Astrocyte of the spinal cord (primary cell): ENCODE measurements at regions not wholly inside any gene's neighbourhood (a gene's known extent, or its start where the extent isn't known, plus 50 kb on each side); places are given as distances from the start of the nearest gene placed in this dataset.
A peak's percentile ranks its signal among the peaks of the same experiment; 100 is the strongest.

Experiments
- DNase-seq: peaks from one replicate; pipeline ENCODE4 v3.0.0; 2011; ENCODE audit warnings: low read depth, low spot score
- H3K4me3 ChIP-seq: 2 replicates; pipeline ENCODE4 v1.5.1; 2011; ENCODE audit warnings: low read depth, mild to moderate bottlenecking, low read length, moderate library complexity
- in situ Hi-C: cut with HindIII; loops from 2 replicates; pipeline ENCODE4 v1.10.0; 2017; ENCODE audit warnings: low sequenced_read_pairs
- TF ChIP-seq, protein P1 (sequence below): IDR thresholded peaks from 2 replicates; pipeline ENCODE4 v1.5.1; 2012; ENCODE audit warnings: low read depth, mild to moderate bottlenecking, low read length, inconsistent platforms

DNA sequence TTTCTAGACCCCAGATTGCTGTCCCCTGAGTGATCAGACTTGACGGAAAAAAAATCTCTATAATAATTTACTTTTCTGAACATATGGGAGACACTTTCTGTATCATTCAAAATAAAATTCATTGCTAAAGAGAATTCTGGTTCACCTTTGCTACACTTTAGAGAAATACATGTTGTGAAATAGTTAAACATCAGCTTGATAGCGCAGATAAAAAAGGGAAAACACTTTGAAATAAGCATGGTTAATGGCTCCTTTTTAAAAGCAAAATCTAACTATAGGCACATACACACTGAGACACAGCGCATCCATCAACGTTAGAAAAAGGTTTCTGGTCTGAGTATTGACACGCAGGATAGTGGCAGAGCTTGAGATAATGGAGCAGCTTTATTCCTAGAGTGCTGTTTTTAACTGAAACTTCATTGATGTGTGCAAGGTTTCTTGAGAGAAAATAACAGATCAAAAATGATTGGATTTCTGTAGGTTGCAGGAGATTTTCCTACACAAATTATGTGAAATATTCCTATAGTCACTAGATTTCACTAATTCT is 341.2 kb downstream of the MZT1 start:
- in situ Hi-C loops: no loop called here
- no peak for DNase-seq
- no peak overlapping the region for H3K4me3 ChIP-seq
- TF ChIP-seq, protein P1, sequence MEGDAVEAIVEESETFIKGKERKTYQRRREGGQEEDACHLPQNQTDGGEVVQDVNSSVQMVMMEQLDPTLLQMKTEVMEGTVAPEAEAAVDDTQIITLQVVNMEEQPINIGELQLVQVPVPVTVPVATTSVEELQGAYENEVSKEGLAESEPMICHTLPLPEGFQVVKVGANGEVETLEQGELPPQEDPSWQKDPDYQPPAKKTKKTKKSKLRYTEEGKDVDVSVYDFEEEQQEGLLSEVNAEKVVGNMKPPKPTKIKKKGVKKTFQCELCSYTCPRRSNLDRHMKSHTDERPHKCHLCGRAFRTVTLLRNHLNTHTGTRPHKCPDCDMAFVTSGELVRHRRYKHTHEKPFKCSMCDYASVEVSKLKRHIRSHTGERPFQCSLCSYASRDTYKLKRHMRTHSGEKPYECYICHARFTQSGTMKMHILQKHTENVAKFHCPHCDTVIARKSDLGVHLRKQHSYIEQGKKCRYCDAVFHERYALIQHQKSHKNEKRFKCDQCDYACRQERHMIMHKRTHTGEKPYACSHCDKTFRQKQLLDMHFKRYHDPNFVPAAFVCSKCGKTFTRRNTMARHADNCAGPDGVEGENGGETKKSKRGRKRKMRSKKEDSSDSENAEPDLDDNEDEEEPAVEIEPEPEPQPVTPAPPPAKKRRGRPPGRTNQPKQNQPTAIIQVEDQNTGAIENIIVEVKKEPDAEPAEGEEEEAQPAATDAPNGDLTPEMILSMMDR: no peak

DNA sequence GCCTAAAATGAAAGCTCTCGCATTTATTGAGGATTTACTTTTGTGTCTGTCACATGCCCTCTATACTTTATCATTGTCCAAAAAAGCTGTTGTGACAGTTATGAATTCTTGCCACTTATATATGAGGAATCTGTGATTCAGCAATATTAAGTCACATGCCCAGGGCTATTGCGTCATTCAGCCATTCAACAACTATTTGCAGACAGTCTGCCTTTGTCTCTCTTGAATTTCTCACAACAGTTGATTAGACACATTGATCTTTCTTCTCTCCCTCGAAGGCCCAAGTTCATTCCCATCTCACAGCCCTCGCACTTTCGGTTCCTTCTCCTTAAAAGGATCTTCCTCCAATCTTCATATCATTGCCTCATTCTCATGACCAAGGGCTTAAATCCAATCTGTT is 342.6 kb downstream of the MZT1 start:
- H3K4me3 ChIP-seq: no peak overlapping the region
- TF ChIP-seq, protein P1: no peak
- in situ Hi-C loops: no loop called here
- DNase-seq: peak; percentile 4

DNA sequence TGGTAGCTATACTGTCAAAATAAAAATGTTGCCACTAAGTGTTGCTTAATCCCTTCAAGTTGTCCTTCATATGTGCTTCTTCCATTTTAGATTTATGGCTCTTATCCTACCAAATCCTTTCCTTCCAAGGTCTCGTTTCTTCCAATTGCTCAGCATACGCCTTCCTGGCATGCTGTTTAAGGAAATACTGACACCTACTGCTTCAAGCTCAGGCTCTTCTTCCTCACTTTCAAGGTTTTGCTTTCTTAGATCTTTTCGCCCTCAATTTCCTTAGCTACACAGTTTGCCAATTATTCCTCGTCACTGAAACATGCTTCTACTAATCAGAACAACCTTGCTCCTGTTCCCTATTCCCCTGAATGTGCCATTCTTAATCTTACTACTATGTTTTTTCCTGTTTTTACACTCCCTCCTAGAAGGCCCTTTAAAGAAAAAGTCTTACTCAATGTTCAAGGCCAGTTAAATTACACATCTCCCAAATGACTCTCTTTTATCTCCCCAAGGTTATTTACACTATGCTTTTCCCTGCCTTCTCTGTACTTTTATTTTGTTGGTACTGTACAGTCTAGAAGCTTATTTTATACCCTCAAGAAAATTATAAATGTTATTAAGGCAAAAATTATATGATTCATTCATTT is 343.1 kb downstream of the MZT1 start:
- TF ChIP-seq, protein P1: no peak
- in situ Hi-C loops: no loop called here
- DNase-seq: no peak
- no peak overlapping the region for H3K4me3 ChIP-seq

DNA sequence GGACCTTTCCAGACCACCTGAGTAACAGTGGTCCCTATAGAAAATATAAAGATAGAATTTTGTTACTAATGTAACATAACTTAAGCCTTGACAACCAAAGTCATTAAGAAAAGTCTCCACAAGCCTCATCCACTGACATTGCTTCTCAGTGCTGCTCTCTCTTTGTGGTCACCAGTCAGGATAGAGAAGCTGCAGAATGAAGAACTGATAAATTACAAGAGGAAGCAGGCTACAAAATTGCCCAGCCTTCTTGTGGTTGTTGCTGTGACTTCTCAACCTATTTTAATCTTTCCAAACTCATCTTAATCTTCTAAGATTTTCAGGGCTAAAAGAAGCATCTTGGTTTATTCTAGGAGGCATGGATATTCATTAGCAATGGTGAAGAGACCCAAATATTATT is 343.8 kb downstream of the MZT1 start:
- no peak for DNase-seq
- in situ Hi-C loops: no loop called here
- TF ChIP-seq, protein P1: no peak
- H3K4me3 ChIP-seq: no peak overlapping the region

DNA sequence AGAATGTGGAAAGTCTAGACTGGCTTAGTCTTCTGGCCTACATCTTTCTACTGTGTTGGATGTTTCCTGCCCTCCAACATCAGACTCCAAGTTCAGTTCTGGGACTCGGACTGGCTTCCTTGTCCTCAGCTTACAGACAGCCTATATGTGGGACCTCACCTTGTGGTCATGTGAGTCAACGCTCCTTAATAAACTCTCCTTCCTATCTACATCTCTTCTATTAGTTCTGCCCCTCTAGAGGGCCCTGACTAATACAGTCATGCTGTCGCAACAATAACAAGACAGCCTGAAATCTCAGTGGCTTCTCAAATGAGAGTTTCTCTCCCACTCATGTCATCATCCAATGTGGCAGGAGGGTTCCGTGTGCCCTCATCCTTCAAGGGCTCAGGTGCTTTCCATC is 347.8 kb downstream of the MZT1 start:
- TF ChIP-seq, protein P1: no peak
- H3K4me3 ChIP-seq: no peak overlapping the region
- DNase-seq: peak; percentile 16
- in situ Hi-C loops: no loop called here

DNA sequence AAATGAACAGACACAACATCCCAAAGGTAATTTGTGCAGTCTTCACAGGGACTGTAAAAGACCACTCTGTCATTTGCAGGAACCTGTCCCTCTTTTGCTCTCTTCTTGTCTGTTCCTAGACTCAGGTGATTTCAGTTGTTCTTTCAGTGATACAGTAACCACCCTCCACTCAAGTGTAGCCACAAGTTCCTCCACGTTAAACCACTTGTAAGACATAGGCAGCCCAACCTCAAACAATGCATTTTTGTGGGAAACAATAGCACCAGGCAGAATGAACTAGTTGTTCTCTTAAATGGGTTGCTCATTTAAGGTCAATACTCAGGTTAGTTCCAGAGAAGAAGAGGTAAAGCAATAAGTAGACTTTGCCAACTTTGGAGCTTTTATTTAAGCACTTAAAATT is 359.4 kb downstream of the MZT1 start:
- in situ Hi-C loops: no loop called here
- TF ChIP-seq, protein P1: no peak
- DNase-seq: no peak
- no peak overlapping the region for H3K4me3 ChIP-seq

DNA sequence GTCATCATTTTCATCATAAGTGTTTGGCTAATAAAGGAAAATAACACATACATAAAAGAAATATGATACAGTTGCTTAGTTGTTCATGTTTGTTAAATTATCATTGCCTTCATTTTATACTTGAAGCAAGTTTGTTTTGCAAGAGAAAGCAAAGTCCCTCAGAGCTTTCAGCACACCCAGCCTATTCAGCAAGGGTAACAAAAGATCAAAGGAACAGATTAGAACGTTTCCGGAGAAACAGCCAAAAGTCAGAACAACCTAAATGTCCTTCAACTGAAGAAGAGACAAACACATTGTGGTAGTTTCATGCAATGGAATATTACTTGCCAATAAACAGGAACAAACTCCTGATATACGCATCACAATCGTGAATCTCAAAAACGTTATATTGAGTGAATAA is 380.7 kb downstream of the MZT1 start:
- H3K4me3 ChIP-seq: no peak overlapping the region
- in situ Hi-C loops: no loop called here
- no peak for DNase-seq

More for the DNA sequence above, 380.7 kb downstream of the MZT1 start:
- TF ChIP-seq, protein P1: no peak
